Testis (tissue), 2 donors: ENCODE measurements at regions not wholly inside any gene's neighbourhood (a gene's known extent, or its start where the extent isn't known, plus 50 kb on each side); places are given as distances from the start of the nearest gene placed in this dataset.

ENCODE experiments used
- CTCF ChIP-seq, 3 experiments: fragments of 450-650 bp in 2 of 3; fragments of 200-600 bp in 1 of 3; sonication (generic) in 1 of 3; IDR thresholded peaks; one replicate each; pipeline ENCODE4 v1.5.1; 2016 to 2019; ENCODE audit warnings: antibody characterized with exemption in 3 of 3, mild to moderate bottlenecking in 2 of 3, moderate library complexity in 1 of 3
- POLR2A ChIP-seq: fragments of 450-650 bp; IDR thresholded peaks from one replicate; pipeline ENCODE4 v1.6.1; 2017; ENCODE audit warnings: antibody characterized with exemption, mild to moderate bottlenecking, moderate library complexity

GRCh38 chr12:77496714-77497113 is 334.0 kb upstream of the NAV3 start:
- TF ChIP-seq CTCF (IDR thresholded peaks at IDR 0.05) = no peak
- TF ChIP-seq POLR2A = no peak
